Loucy (cell line): ENCODE measurements at regions not wholly inside any gene's neighbourhood (a gene's known extent, or its start where the extent isn't known, plus 50 kb on each side); places are given as distances from the start of the nearest gene placed in this dataset.

Experiments
- H2AFZ ChIP-seq: fragments of 200-600 bp; sonication (generic); 2 replicates; pipeline ENCODE4 v1.6.0; 2016; ENCODE audit warnings: antibody characterized with exemption, mild to moderate bottlenecking, low read length, moderate library complexity
- H3F3A ChIP-seq: fragments of 200-600 bp; 2 replicates; pipeline ENCODE4 v1.6.0; 2016; ENCODE audit warnings: antibody characterized with exemption, low read depth, mild to moderate bottlenecking
- H3K27me3 ChIP-seq: fragments of 200-600 bp; sonication (generic); 2 replicates; pipeline ENCODE4 v1.6.1; 2014; ENCODE audit warnings: low read length, mild to moderate bottlenecking; ENCODE audit not compliant: insufficient read depth, poor library complexity, severe bottlenecking
- H3K36me3 ChIP-seq: fragments of 200-600 bp; sonication (generic); 2 replicates; pipeline ENCODE4 v1.6.1; 2016; ENCODE audit warnings: low read length; ENCODE audit not compliant: insufficient read depth
- H3K4me1 ChIP-seq: fragments of 200-600 bp; sonication (generic); 2 replicates; pipeline ENCODE4 v1.5.1; 2014; ENCODE audit warnings: low read length, mild to moderate bottlenecking; ENCODE audit not compliant: insufficient read depth, poor library complexity, severe bottlenecking
- H3K4me2 ChIP-seq: fragments of 200-600 bp; sonication (generic); 2 replicates; pipeline ENCODE4 v1.6.0; 2014; ENCODE audit warnings: antibody characterized with exemption, low read length, low read depth, mild to moderate bottlenecking; ENCODE audit not compliant: poor library complexity, severe bottlenecking
- H3K4me3 ChIP-seq: fragments of 200-600 bp; sonication (generic); 2 replicates; pipeline ENCODE4 v1.5.1; 2014; ENCODE audit warnings: low read length, mild to moderate bottlenecking, mixed read lengths; ENCODE audit not compliant: poor library complexity, severe bottlenecking
- H3K79me2 ChIP-seq: fragments of 200-600 bp; sonication (generic); 2 replicates; pipeline ENCODE4 v1.6.1; 2014; ENCODE audit warnings: low read length; ENCODE audit not compliant: insufficient read depth
- H3K9ac ChIP-seq: fragments of 200-600 bp; sonication (generic); 2 replicates; pipeline ENCODE4 v1.6.0; 2014; ENCODE audit warnings: mild to moderate bottlenecking, low read depth, low read length, moderate library complexity; ENCODE audit not compliant: poor library complexity, severe bottlenecking
- H3K9me2 ChIP-seq: fragments of 200-600 bp; sonication (generic); replicated peaks from 2 replicates; pipeline ENCODE4 v1.6.1; 2016; ENCODE audit warnings: low read depth, low read length, mixed read lengths
- H3K9me3 ChIP-seq: fragments of 200-600 bp; sonication (generic); 2 replicates; pipeline ENCODE4 v1.6.1; 2014; ENCODE audit warnings: mild to moderate bottlenecking, antibody characterized with exemption, low read length, low read depth; ENCODE audit not compliant: insufficient read depth
- H4K20me1 ChIP-seq: fragments of 200-600 bp; sonication (generic); 2 replicates; pipeline ENCODE4 v1.6.0; 2014; ENCODE audit warnings: antibody characterized with exemption, low read length, mild to moderate bottlenecking; ENCODE audit not compliant: insufficient read depth, poor library complexity, severe bottlenecking
- CTCF ChIP-seq: fragments of 200-600 bp; sonication (generic); conservative IDR thresholded peaks from 2 replicates; pipeline ENCODE4 v1.5.1; 2014; ENCODE audit warnings: mild to moderate bottlenecking, antibody characterized with exemption, low read length
- EZH2phosphoT487 ChIP-seq: fragments of 200-600 bp; IDR thresholded peaks from 2 replicates; pipeline ENCODE4 v1.6.1; 2018; ENCODE audit warnings: antibody characterized with exemption, mild to moderate bottlenecking, moderate library complexity, borderline replicate concordance

GRCh38 chr21:32143241-32143939 is 135.5 kb downstream of the MIS18A start:
- Histone ChIP-seq H4K20me1 (no peaks in the 10 kb centered on the region), H3K9ac (no peak overlapping the region), H3K4me1 (no peaks in the 10 kb centered on the region), H2AFZ (no peak overlapping the region), H3K9me2 (no peaks in the 10 kb centered on the region), H3K9me3 (no peaks in the 10 kb centered on the region), H3K79me2 (no peaks in the 10 kb centered on the region), H3K4me2 (no peak overlapping the region), H3F3A (no peaks in the 10 kb centered on the region), H3K4me3 (no peak overlapping the region), H3K27me3 (no peaks in the 10 kb centered on the region), H3K36me3 (no peaks in the 10 kb centered on the region)
- TF ChIP-seq EZH2phosphoT487, result no peak
- TF ChIP-seq CTCF, result no peak

GRCh38 chr21:32141318-32141633 is 137.6 kb downstream of the MIS18A start:
- TF ChIP-seq EZH2phosphoT487 (no peak), CTCF (no peak)
- Histone ChIP-seq H3K79me2 (no peaks in the 10 kb centered on the region), H3F3A (no peaks in the 10 kb centered on the region), H3K27me3 (no peaks in the 10 kb centered on the region), H2AFZ (no peak overlapping the region), H3K9me2 (no peaks in the 10 kb centered on the region), H3K4me3 (no peak overlapping the region), H4K20me1 (no peaks in the 10 kb centered on the region), H3K9me3 (peaks cover 6% of the 10 kb centered on the region; the same call in 1 of the 2 replicates), H3K4me2 (no peak overlapping the region), H3K9ac (no peak overlapping the region), H3K4me1 (no peaks in the 10 kb centered on the region), H3K36me3 (no peaks in the 10 kb centered on the region)

GRCh38 chr21:32140604-32141317 is 138.1 kb downstream of the MIS18A start:
- Histone ChIP-seq H4K20me1 (no peaks in the 10 kb centered on the region), H3K9me2 (no peaks in the 10 kb centered on the region), H2AFZ (no peak overlapping the region), H3K79me2 (no peaks in the 10 kb centered on the region), H3K4me3 (no peak overlapping the region), H3K36me3 (no peaks in the 10 kb centered on the region), H3K9ac (no peak overlapping the region), H3K4me2 (no peak overlapping the region), H3F3A (no peaks in the 10 kb centered on the region), H3K27me3 (no peaks in the 10 kb centered on the region), H3K4me1 (no peaks in the 10 kb centered on the region), H3K9me3 (peaks cover 6% of the 10 kb centered on the region; the same call in 1 of the 2 replicates)
- TF ChIP-seq CTCF, result no peak
